ENCODE measurements at regions not wholly inside any gene's neighbourhood (a gene's known extent, or its start where the extent isn't known, plus 50 kb on each side); places are given as distances from the start of the nearest gene placed in this dataset.

DNA sequence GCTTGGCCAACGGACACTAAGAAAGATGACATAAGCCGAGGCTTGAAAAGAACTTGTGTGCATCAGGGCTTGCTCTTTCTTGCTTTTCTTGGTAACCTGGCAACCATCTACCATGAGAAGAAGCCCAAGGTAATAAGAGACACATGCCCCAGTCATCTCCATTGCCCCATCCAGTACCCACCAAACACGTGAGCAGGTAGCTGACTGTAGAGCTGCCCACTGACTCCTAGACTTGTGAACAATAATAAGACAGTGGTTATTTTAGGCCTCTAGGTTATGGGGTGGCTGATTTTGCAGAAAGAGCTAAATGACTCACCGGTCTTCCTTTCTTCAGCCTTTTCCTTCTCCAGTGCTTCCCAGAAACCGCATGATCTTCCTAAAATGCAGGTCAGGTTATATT, 105.0 kb upstream of the JUN start:
- no peak for DNase-seq (ENCODE audit: extremely low read depth in 1 of 2, low read depth in 1 of 2)

- DNase-seq (ENCODE audit: extremely low read depth in 1 of 2, low read depth in 1 of 2), result no peak
These were observed 106.3 kb upstream of the JUN start for GRCh38 chr1:58890113-58890512.

- no peak for DNase-seq (ENCODE audit: extremely low read depth in 1 of 2, low read depth in 1 of 2)
These were observed 106.8 kb upstream of the JUN start for GRCh38 chr1:58890609-58891008.

- no peak for DNase-seq (ENCODE audit: extremely low read depth in 1 of 2, low read depth in 1 of 2)
These were observed 107.5 kb upstream of the JUN start for GRCh38 chr1:58891347-58891746.

GRCh38 chr1:58893257-58893869, 109.5 kb upstream of the JUN start:
- DNase-seq (ENCODE audit: extremely low read depth in 1 of 2, low read depth in 1 of 2), result no peak

- DNase-seq (ENCODE audit: extremely low read depth in 1 of 2, low read depth in 1 of 2), result no peak
These were observed 111.2 kb upstream of the JUN start for GRCh38 chr1:58895082-58895481.

- DNase-seq (ENCODE audit: extremely low read depth in 1 of 2, low read depth in 1 of 2), result no peak
These were observed 111.8 kb upstream of the JUN start for GRCh38 chr1:58895559-58896145.

- DNase-seq (ENCODE audit: extremely low read depth in 1 of 2, low read depth in 1 of 2), result no peak
These were observed 112.7 kb upstream of the JUN start for GRCh38 chr1:58896246-58897183.

- DNase-seq (ENCODE audit: extremely low read depth in 1 of 2, low read depth in 1 of 2), result no peak
These were observed 115.1 kb upstream of the JUN start for GRCh38 chr1:58898739-58899586.

DNA sequence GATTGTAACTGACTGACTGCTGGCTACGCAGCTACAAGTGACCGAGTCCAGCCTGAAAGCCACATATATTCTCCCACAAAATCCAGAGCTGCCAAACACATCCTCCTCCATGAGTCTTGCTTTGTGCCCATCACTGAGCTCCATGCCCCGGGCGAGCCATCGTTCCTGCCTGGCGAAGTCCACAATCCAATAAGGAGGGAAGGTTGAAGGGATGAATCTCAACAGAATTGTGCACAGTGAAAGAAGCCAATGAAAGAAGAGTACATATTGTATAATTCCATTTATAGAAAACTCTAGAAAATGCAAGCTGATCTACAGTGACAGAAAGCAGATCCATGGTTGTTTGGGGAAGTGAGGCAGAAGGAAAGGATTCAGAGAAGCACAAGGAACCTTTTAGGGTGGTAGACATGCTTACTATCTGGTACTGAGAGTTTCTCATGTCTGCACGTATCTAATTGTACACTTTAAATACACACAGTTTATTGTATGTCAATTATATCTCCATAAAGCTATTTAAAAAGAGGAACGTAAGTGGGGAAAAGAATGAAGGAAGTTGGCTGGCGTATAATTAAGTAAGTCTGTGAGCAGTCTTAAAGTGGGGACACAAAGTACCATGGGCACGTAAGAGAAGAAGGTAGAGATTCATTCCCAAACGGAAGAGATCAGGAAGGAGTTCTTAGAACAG, 115.9 kb upstream of the JUN start:
- DNase-seq (ENCODE audit: extremely low read depth in 1 of 2, low read depth in 1 of 2), result no peak

- DNase-seq (ENCODE audit: extremely low read depth in 1 of 2, low read depth in 1 of 2), result no peak
These were observed 116.5 kb upstream of the JUN start for GRCh38 chr1:58900396-58900795.

- no peak for DNase-seq (ENCODE audit: extremely low read depth in 1 of 2, low read depth in 1 of 2)
These were observed 117.2 kb upstream of the JUN start for GRCh38 chr1:58901008-58901407.

DNA sequence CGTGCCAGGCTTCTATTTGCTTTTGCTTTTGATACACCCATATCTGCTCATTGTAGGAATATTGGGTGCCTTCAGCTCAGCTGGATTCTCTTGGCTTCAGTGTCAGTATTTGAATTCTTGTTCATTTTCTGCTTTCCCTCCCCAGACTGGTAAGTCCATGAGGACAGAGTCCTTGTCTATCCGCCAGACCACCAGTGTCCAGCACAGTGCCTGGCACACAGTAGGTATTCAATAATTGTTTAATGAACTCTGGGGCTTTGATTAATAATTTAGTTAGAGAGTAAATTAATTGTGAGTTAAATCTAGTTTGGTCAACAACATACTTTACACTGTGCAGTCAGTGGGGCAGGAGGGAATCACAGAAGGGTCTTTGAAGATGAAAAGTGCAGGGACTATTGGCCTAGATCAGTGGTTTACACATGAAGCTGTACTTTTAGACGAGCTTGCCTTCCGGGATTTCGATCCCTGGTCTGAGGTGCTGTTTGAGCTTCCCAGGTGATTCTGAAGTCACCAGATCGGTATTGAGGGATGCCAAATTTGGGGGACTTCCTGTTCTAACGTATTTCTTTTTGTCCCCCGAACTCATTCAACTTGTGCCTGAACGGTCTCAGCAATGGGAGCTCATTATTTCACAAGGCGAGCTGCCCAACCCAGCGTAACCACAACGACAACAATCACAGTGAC, 119.1 kb upstream of the JUN start:
- no peak for DNase-seq (ENCODE audit: extremely low read depth in 1 of 2, low read depth in 1 of 2)

GRCh38 chr1:58903514-58904298, 119.9 kb upstream of the JUN start:
- peak; percentile 38 to 49 for DNase-seq (ENCODE audit: extremely low read depth in 1 of 2, low read depth in 1 of 2)

GRCh38 chr1:58904299-58905125, 120.7 kb upstream of the JUN start:
- DNase-seq (ENCODE audit: extremely low read depth in 1 of 2, low read depth in 1 of 2), result no peak

GRCh38 chr1:58905126-58905490, 121.3 kb upstream of the JUN start:
- DNase-seq (ENCODE audit: extremely low read depth in 1 of 2, low read depth in 1 of 2), result no peak

DNA sequence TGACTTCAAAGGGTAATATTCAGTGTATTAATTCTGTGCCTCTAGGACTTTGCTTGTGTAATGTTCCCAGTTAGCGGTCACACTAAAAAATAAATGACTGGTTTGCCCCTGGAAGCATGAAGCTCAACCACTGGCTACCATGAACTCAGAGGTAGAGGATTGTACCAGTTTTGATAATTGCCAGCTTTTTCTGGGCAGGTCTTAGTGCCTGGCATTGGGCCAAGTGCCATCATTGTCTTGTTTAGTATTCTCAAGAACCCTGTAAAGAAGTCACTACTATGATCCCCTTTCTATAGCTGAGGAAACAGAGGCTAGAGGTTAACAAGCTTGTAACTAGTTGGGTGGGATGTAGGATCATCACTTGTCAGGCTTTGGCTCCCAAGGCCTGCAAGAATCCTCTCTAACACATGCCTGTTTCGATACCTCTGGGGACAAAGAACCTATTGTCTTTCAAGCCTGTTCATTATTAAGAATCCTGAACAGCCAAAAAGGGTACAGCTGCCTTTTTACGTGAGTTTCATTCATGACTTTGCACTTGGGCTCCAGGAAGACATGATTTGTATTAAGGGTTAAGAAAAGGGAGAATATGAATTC, 121.9 kb upstream of the JUN start:
- DNase-seq (ENCODE audit: extremely low read depth in 1 of 2, low read depth in 1 of 2), result no peak

DNA sequence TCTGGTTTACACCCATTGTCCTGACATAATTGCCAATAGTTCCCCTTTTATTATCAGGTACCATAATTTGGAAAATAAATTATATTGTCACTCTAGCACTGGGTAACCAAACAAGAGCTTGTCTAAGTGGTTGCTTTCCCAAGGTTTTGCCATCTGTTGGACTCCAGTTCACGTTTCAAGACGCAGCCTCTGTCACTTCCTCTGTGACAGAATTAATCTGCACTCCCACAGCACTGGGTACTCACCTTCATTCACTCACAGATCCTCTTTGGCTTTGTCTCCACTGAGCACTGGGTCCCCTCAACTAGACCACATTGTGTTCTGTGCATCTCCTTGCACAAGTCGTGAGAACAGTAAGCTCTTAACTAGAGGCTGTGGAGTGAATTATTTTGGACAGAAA, 123.6 kb upstream of the JUN start:
- no peak for DNase-seq (ENCODE audit: extremely low read depth in 1 of 2, low read depth in 1 of 2)

Measured in activated CD8-positive, alpha-beta memory T cell treated with anti-CD3 and anti-CD28 coated beads for 1 hour (primary cell).